Chondrocyte (in vitro differentiated cells): ENCODE measurements at regions not wholly inside any gene's neighbourhood (a gene's known extent, or its start where the extent isn't known, plus 50 kb on each side); places are given as distances from the start of the nearest gene placed in this dataset.

Experiments
- DNase-seq: peaks from one replicate; pipeline ENCODE4 v3.0.0; 2021; ENCODE audit warnings: mixed read lengths, low spot score
- H3K27ac Mint-ChIP-seq: one replicate; pipeline ENCODE4 v1.8.0; 2021; ENCODE audit warnings: mild to moderate bottlenecking, moderate library complexity, mixed read lengths; ENCODE audit not compliant: unreplicated experiment
- H3K27me3 Mint-ChIP-seq: 2 replicates; pipeline ENCODE4 v1.8.0; 2021; ENCODE audit warnings: low read depth, mixed read lengths
- H3K36me3 Mint-ChIP-seq: 2 replicates; pipeline ENCODE4 v1.8.0; 2021; ENCODE audit warnings: low read depth, mixed read lengths
- H3K4me1 Mint-ChIP-seq: 2 replicates; pipeline ENCODE4 v1.8.0; 2021; ENCODE audit warnings: low read depth, mild to moderate bottlenecking, mixed read lengths
- H3K4me3 Mint-ChIP-seq: one replicate; pipeline ENCODE4 v1.8.0; 2021; ENCODE audit warnings: mild to moderate bottlenecking, moderate library complexity, mixed read lengths; ENCODE audit not compliant: unreplicated experiment
- H3K9me3 Mint-ChIP-seq: 2 replicates; pipeline ENCODE4 v1.8.0; 2021; ENCODE audit warnings: low read depth, mixed read lengths
- TF ChIP-seq, protein P1 (sequence below): fragments of 200-600 bp; sonication (generic); IDR thresholded peaks from 2 replicates; pipeline ENCODE4 v1.5.0; 2021; ENCODE audit warnings: antibody characterized with exemption, mild to moderate bottlenecking, moderate library complexity

DNA sequence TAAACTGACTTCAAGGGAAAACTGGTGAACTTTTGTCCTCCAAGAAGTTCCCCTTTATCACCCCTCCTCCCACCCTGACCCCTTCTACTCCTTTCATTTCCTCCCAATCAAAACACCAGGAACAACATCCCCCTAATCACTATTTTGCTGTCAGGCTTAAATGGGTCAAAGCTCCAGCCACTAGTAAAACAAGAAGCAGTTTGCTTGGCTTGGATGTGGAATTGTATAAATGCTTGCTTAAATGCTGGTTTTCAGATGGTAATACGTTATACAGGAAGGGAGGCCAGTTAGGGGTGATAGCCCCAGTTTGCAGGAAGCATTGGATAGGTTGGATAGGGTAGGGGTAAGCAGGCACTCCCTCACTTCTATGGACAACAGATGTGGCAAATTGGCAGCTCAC, 473.6 kb downstream of the AGTPBP1 start:
- H3K27ac Mint-ChIP-seq: no peak overlapping the region
- no peaks in the 10 kb centered on the region for H3K9me3 Mint-ChIP-seq
- DNase-seq: no peak
- TF ChIP-seq, protein P1, sequence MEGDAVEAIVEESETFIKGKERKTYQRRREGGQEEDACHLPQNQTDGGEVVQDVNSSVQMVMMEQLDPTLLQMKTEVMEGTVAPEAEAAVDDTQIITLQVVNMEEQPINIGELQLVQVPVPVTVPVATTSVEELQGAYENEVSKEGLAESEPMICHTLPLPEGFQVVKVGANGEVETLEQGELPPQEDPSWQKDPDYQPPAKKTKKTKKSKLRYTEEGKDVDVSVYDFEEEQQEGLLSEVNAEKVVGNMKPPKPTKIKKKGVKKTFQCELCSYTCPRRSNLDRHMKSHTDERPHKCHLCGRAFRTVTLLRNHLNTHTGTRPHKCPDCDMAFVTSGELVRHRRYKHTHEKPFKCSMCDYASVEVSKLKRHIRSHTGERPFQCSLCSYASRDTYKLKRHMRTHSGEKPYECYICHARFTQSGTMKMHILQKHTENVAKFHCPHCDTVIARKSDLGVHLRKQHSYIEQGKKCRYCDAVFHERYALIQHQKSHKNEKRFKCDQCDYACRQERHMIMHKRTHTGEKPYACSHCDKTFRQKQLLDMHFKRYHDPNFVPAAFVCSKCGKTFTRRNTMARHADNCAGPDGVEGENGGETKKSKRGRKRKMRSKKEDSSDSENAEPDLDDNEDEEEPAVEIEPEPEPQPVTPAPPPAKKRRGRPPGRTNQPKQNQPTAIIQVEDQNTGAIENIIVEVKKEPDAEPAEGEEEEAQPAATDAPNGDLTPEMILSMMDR: no peak
- no peak overlapping the region for H3K4me3 Mint-ChIP-seq
- H3K36me3 Mint-ChIP-seq: no peaks in the 10 kb centered on the region
- H3K4me1 Mint-ChIP-seq: no peaks in the 10 kb centered on the region
- peaks cover 3% of the 10 kb centered on the region for H3K27me3 Mint-ChIP-seq

DNA sequence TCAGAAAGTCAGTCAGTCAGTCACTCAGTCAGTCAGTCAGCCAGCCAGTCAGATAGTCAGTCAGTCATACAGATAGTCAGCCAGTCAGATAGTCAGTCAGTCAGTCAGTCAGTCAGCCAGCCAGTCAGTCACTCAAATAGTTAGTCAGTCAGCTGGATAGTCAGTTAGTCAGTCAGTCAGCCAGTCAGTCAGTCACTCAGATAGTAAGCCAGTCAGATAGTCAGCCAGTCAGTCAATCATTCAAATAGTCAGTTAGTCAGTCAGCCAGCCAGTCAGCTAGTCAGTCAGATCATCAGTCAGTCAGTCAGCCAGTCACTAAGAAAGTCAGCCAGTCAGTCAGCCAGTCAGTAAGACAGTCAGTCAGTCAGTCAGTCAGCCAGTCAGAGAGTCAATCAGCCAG, 477.1 kb downstream of the AGTPBP1 start:
- H3K4me1 Mint-ChIP-seq: no peaks in the 10 kb centered on the region

DNA sequence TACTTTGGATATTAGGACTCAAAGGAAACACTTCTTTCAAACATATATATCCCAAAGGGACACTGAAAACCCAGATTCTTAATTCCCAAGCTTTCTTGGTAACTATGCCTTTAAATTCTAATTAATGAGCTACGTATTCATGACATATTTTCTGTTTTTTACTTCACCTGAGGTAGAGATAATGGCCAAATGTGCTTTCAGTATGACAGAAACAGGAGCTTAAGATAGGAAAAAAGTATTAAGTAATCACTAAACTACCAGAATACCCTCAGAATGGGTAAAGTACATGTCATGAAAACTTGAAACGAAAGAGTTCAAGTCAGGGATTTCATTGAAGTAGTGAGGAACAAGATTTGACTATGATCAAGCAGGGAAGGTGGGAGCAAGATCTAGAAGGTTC, 478.5 kb downstream of the AGTPBP1 start:
- TF ChIP-seq, protein P1: no peak
- Mint-ChIP-seq H3K36me3 (no peaks in the 10 kb centered on the region), H3K4me3 (no peak overlapping the region), H3K9me3 (no peaks in the 10 kb centered on the region), H3K27me3 (peaks cover 1% of the 10 kb centered on the region), H3K27ac (no peak overlapping the region), H3K4me1 (peaks cover 6% of the 10 kb centered on the region)
- no peak for DNase-seq

More for the DNA sequence above, 477.1 kb downstream of the AGTPBP1 start:
- Mint-ChIP-seq H3K9me3 (no peaks in the 10 kb centered on the region), H3K27ac (no peak overlapping the region), H3K36me3 (no peaks in the 10 kb centered on the region), H3K4me3 (no peak overlapping the region), H3K27me3 (no peaks in the 10 kb centered on the region)
- no peak for DNase-seq
- TF ChIP-seq, protein P1: no peak

DNA sequence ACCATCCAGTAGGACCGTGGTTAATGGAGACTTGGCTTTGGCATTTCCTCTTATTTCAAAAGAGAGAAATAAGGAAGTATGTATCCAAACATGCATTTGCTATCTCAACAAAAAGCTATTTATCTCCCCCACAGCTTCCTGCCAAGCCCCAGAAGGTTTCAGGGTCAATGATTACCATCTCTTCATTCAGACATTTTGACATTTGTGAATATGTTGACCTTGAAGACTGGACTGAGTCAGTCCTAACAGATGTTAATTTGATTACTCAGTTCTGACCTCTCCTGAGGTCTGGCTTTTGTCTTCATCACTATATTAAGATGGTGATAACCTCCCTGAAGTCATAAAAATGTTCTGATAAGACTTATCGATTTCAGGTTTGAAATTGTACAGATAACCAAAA, 479.4 kb downstream of the AGTPBP1 start:
- no peaks in the 10 kb centered on the region for H3K36me3 Mint-ChIP-seq
- H3K27me3 Mint-ChIP-seq: peaks cover 1% of the 10 kb centered on the region
- DNase-seq: no peak
- no peaks in the 10 kb centered on the region for H3K9me3 Mint-ChIP-seq
- no peak overlapping the region for H3K27ac Mint-ChIP-seq
- H3K4me1 Mint-ChIP-seq: peaks cover 6% of the 10 kb centered on the region
- TF ChIP-seq, protein P1: no peak
- H3K4me3 Mint-ChIP-seq: no peak overlapping the region

DNA sequence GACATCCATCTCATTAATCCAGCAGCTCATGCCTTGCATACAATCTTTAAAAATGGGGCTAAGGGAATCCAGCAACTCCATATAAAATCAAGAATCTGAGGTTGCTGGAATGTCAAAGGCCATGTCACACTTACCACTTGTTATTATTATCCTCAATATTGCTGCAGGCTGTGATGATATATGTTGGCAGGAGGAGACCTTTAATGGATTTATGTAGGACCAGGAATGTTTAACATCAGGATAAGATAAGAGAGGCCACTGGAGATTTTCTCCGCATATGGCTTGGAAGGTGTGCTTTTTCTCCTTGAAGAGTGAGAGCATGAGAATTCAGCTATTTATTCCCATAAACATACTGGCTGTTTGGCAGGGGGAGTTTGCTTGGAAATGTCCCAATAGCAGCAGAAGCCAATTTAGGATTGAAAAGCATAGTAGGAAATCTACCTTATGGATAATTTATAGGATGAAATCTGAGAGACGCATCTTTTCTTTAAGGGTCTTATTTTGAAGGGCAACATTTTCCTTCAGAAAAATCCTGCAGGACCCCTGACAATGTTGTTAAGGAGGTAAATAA, 481.4 kb downstream of the AGTPBP1 start:
- Mint-ChIP-seq H3K9me3 (peaks cover 1% of the 10 kb centered on the region), H3K27me3 (peaks cover 4% of the 10 kb centered on the region), H3K27ac (no peak overlapping the region)

More for the DNA sequence above, 481.4 kb downstream of the AGTPBP1 start:
- no peak for DNase-seq
- no peak overlapping the region for H3K4me3 Mint-ChIP-seq
- peaks cover 6% of the 10 kb centered on the region for H3K4me1 Mint-ChIP-seq
- H3K36me3 Mint-ChIP-seq: peaks cover under 1% of the 10 kb centered on the region
- TF ChIP-seq, protein P1: no peak
